ENCODE measurements at regions not wholly inside any gene's neighbourhood (a gene's known extent, or its start where the extent isn't known, plus 50 kb on each side); places are given as distances from the start of the nearest gene placed in this dataset.
"Not testable (repeated sequence)": the region's sequence is repeated elsewhere in the genome, so short reads cannot be mapped to it uniquely, and the experiment has no call there.

DNA sequence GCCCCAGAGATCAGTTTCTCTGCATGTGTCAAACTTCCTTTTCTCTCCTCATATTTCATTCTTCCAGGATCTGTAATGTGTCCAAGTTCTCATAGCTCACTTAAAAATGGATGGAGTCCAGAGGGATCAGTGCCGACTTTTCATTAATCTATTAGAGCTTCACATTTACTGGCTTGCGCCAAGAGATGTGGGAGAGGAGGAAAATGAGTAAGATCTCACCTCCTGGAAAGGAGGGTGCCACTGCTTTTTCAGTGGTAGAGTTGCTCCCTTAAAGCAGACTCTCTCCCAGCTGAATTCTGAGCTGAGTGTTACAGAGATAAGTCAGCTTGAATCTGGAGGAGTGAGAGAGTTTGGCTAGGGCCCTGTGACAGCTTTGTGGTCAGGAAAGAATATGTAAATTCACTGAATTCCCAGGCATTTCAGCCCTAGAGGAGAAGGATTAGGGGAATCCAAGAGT is 175.9 kb downstream of the SOX4 start:
- in situ Hi-C loops (cut with HindIII; ENCODE audit: low sequenced_read_pairs): no loop called here

GRCh38 chr6:21769968-21770367 is 176.4 kb downstream of the SOX4 start:
- in situ Hi-C loops (cut with HindIII; ENCODE audit: low sequenced_read_pairs): no loop called here

DNA sequence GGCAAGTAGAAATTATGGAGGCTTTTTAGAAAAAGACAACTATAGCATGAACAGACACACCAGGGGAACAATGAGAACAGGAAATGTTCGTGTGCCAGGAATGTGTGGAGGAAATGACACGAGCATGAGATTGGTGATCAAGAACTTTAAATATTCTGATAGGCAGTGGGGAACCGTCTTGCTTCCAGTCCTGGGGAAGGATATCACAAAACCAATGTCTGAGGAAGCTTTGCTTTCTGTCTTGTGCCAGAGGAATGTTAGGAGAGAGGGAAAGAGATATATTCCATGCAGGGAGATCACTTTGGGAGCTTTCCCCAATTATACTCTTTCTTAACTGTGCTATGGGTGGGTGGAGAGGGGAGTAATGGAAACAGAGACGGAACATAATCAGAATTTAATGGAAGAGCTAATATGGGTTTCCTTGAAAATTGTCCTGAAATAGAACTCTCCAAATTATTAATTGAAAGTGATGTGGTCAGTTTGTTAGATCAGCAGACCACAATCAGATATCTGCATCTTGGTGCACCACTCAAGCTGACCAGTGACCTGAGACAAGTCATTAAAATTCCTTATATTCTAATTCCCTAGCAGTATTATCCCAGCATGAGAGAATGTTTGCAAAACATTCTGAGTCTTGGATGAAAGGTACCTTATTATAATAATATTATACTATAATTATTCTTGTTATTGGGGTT is 178.2 kb downstream of the SOX4 start:
- in situ Hi-C loops (cut with HindIII; ENCODE audit: low sequenced_read_pairs): no loop called here

DNA sequence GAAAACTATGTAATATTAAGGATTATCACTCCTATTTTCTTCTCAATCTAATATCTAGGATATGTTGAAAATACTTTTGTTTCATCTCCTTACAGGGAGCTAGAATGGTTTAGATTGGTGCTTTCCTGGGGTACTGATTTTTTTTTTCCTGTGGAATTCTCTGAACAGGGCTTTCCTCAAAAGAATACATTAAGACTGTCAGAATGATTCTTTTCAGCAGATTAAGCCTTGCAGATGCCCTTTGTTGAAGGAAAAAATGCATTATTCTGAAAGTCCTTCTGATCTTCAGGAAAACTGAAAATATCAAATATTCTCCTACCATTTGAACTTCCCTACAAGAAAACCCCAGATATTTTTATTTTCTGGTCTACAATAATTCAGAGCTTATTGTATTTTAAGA is 178.9 kb downstream of the SOX4 start:
- in situ Hi-C loops (cut with HindIII; ENCODE audit: low sequenced_read_pairs): no loop called here

GRCh38 chr6:21772884-21773575 is 179.5 kb downstream of the SOX4 start:
- in situ Hi-C loops (cut with HindIII; ENCODE audit: low sequenced_read_pairs): no loop called here

DNA sequence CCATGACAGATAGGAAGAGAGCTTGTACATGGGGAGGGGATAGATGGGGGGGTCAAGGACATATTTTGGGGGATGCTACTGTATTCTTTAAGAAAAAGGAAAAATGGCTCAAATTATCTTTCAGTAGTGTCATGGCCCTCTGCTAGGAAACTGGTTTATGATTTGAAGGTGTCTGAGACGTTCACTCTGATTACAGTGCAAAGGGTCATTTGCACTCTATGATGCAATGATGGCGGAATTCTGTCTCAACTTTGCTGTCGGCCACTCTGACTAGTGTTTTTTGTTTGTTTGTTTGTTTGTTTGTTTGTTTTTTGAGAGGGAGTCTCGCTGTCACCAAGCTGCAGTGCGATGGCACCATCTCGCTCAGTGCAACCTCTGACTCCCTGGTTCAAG is 180.0 kb downstream of the SOX4 start:
- in situ Hi-C loops (cut with HindIII; ENCODE audit: low sequenced_read_pairs): no loop called here

DNA sequence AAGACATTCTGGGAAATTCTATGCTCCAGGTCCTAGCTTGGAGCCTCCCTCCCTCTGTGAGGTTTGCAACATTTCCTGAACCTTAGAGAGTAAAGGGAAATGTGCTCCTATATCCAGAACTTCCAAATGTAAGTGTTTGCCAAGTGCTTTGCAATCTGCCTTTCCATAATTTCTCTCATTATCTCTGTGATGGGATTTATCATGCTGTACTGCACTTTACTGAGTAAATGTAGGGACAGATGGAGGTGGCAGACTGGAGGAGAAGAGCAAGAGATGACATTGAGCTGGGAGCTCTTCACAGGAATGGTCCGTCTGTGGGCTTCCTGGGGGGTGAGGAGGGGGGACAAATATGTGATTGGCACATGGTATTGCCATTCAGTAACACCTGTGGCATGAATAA is 184.3 kb downstream of the SOX4 start:
- in situ Hi-C loops (cut with HindIII; ENCODE audit: low sequenced_read_pairs): no loop called here

DNA sequence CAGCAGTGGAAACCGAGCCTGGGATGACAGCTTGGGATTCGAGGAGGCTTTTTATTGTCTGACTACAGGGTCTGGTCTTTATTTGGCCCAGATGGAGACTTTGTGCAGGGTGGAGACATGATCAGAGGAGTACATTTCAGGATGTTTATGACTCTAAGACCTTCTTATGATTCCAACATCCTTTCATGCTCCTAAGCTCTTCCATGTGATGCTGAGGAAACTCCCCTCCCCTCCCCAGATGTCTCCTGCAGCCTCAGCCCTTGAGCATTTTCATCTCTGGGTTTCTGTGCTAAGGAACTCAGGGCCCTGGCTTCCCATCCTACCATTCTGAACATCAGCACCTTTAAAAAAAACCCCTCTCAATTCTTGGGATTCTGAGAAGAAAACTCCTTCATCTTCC is 186.6 kb downstream of the SOX4 start:
- in situ Hi-C loops (cut with HindIII; ENCODE audit: low sequenced_read_pairs): no loop called here

GRCh38 chr6:21780679-21781078 is 187.1 kb downstream of the SOX4 start:
- in situ Hi-C loops (cut with HindIII; ENCODE audit: low sequenced_read_pairs): no loop called here

DNA sequence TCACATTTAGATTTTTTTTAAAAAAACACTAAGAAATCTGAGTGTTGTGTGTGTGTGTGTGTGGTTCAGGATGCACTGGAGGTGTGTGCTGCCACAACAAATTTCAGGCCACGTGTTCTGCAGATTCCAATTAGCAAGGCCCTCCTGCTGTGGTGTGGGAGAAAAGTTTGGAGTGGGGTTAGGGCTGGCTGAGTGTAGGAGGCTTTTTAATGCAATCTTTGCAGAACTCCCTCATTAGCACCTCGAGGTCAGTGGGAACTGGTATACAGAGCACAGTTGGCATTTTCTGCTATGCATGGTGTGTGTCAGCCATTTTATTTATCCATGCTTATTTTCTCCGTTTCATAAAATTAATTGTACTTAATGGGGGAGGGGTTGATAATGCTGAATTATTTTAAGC is 187.6 kb downstream of the SOX4 start:
- in situ Hi-C loops (cut with HindIII; ENCODE audit: low sequenced_read_pairs): no loop called here

- in situ Hi-C loops (cut with HindIII; ENCODE audit: low sequenced_read_pairs): no loop called here
Observed at GRCh38 chr6:21785164-21785563, 191.6 kb downstream of the SOX4 start.

- in situ Hi-C loops (cut with HindIII; ENCODE audit: low sequenced_read_pairs): no loop called here
Observed at GRCh38 chr6:21791056-21791455, 197.5 kb downstream of the SOX4 start.

- in situ Hi-C loops (cut with HindIII; ENCODE audit: low sequenced_read_pairs): no loop called here
Observed at GRCh38 chr6:21791581-21791980, 198.0 kb downstream of the SOX4 start.

DNA sequence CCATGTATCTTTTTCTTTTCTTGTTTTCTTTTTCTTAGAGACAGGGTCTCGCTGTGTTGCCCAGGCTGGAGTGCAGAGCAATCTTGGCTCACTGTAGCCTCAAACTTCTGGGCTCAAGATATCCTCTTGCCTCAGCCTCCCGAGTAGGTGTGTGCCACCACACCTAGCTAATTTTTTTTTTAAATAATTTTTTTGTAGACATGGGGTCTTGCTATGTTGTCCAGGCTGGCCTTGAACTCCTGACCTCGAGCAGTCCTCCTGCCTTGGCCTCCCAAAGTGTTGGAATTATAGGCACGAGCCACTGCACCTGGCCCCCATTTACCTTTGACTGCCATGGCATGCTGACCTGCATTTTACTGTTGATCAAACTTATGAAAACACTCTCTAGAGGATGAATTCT is 198.6 kb downstream of the SOX4 start:
- in situ Hi-C loops (cut with HindIII; ENCODE audit: low sequenced_read_pairs): no loop called here

GRCh38 chr6:21796979-21797378 is 203.4 kb downstream of the SOX4 start:
- in situ Hi-C loops (cut with HindIII; ENCODE audit: low sequenced_read_pairs): not testable (repeated sequence)

GRCh38 chr6:21798468-21798867 is 204.9 kb downstream of the SOX4 start:
- in situ Hi-C loops (cut with HindIII; ENCODE audit: low sequenced_read_pairs): no loop called here

DNA sequence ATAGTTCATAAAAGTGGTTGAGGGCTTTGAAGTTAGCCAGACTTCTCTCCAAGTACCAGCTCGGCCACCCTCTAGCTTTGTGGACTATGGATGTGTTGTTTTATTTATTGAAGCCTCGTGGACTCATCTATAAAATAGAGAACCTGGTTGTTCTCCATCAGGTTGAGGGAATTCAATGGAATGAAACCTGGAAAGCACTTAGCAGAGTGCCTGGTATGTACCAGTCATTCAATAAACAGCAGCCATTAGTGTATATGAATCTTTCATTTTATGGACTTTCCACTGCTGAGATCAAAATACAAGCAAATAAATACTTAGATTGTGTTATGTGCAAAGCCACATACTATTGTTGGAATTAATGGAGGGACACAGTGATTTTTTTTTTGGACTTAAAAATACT is 206.8 kb downstream of the SOX4 start:
- in situ Hi-C loops (cut with HindIII; ENCODE audit: low sequenced_read_pairs): no loop called here

DNA sequence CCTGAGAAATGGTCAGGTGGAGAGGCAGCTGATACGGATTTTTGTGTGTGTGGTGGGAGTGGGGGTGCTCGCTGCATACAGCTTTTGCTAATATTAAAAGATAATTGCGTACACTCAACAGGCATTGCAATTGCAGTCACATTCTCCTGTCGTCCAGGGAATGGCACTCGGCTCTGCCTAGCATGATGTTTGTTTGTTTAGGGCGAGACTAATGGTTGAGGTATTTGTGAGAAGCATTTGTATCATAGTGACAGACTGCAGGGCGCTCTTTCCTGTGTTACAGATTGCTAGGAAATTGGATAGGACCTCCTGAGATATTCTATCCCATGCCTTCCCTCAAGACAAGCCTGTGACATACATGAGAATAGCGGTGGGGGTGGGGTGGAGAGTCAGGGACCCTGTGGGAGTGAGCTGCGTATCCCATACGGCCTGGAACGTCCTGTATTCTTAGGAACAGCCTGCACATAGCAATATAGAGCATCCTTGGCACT is 207.4 kb downstream of the SOX4 start:
- in situ Hi-C loops (cut with HindIII; ENCODE audit: low sequenced_read_pairs): no loop called here

- in situ Hi-C loops (cut with HindIII; ENCODE audit: low sequenced_read_pairs): no loop called here
Observed at GRCh38 chr6:21801446-21802174, 208.1 kb downstream of the SOX4 start.

GRCh38 chr6:21802175-21802822 is 208.7 kb downstream of the SOX4 start:
- in situ Hi-C loops (cut with HindIII; ENCODE audit: low sequenced_read_pairs): no loop called here

- in situ Hi-C loops (cut with HindIII; ENCODE audit: low sequenced_read_pairs): no loop called here
Observed at GRCh38 chr6:21804941-21805610, 211.5 kb downstream of the SOX4 start.

All from endothelial cell of hepatic sinusoid (primary cell).